Keratinocyte (primary cell): ENCODE measurements at regions not wholly inside any gene's neighbourhood (a gene's known extent, or its start where the extent isn't known, plus 50 kb on each side); places are given as distances from the start of the nearest gene placed in this dataset.
A peak's percentile ranks its signal among the peaks of the same experiment; 100 is the strongest.

Experiments
- DNase-seq: peaks from one replicate; pipeline ENCODE4 v3.0.0-alpha.2; 2011; ENCODE audit warnings: low read depth, missing footprints, low spot score
- FAIRE-seq: peaks from 2 replicates; lab custom pipeline; 2011; peaks lifted over from hg19 to GRCh38; lab: Jason Lieb, UNC
- H2AFZ ChIP-seq: 2 replicates; pipeline ENCODE4 v1.6.0; 2012; ENCODE audit warnings: low read length, control low read depth, inconsistent platforms; ENCODE audit not compliant: control insufficient read depth
- H3K27ac ChIP-seq: 2 replicates; pipeline ENCODE4 v1.5.1; 2011; ENCODE audit warnings: low read length; ENCODE audit not compliant: control insufficient read depth, insufficient read depth
- H3K27me3 ChIP-seq: 3 replicates; pipeline ENCODE4 v1.6.0; 2011; ENCODE audit warnings: low read length; ENCODE audit not compliant: control insufficient read depth, insufficient read depth; ENCODE audit errors: extremely low read depth
- H3K36me3 ChIP-seq, 2 experiments: 2 replicates in 1 of 2; 3 replicates in 1 of 2; pipeline ENCODE4 v1.5.1; 2011; ENCODE audit warnings: low read length in 2 of 2, mild to moderate bottlenecking in 1 of 2; ENCODE audit not compliant: control insufficient read depth in 2 of 2, insufficient read depth in 2 of 2; ENCODE audit errors: extremely low read depth in 1 of 2
- H3K4me1 ChIP-seq: 3 replicates; pipeline ENCODE4 v1.5.1; 2011; ENCODE audit warnings: low read length; ENCODE audit not compliant: control insufficient read depth, insufficient read depth; ENCODE audit errors: extremely low read depth
- H3K4me2 ChIP-seq: 3 replicates; pipeline ENCODE4 v1.6.0; 2011; ENCODE audit warnings: low read depth, low read length; ENCODE audit not compliant: control insufficient read depth, insufficient read depth; ENCODE audit errors: extremely low read depth
- H3K4me3 ChIP-seq, 3 experiments: fragments of 200-600 bp in 1 of 3; sonication (generic) in 1 of 3; 2 replicates in 2 of 3; 3 replicates in 1 of 3; pipeline ENCODE4 v1.5.1; 2011 to 2016; ENCODE audit warnings: low read length in 3 of 3, mild to moderate bottlenecking in 3 of 3, control low read depth in 2 of 3, inconsistent platforms in 1 of 3, low read depth in 1 of 3, mixed read lengths in 1 of 3, mixed run types in 1 of 3, moderate library complexity in 1 of 3; ENCODE audit not compliant: control insufficient read depth in 2 of 3, insufficient read depth in 2 of 3; ENCODE audit errors: extremely low read depth in 1 of 3
- H3K79me2 ChIP-seq: 2 replicates; pipeline ENCODE4 v1.6.0; 2012; ENCODE audit warnings: low read length; ENCODE audit not compliant: control insufficient read depth, insufficient read depth
- H3K9ac ChIP-seq: 3 replicates; pipeline ENCODE4 v1.6.0; 2011; ENCODE audit warnings: low read length; ENCODE audit not compliant: control insufficient read depth, insufficient read depth; ENCODE audit errors: extremely low read depth
- H3K9me1 ChIP-seq: 3 replicates; pipeline ENCODE4 v1.6.0; 2011; ENCODE audit warnings: low read length; ENCODE audit not compliant: control insufficient read depth, insufficient read depth; ENCODE audit errors: extremely low read depth
- H3K9me3 ChIP-seq: 2 replicates; pipeline ENCODE4 v1.5.1; 2012; ENCODE audit warnings: low read depth, low read length; ENCODE audit not compliant: control insufficient read depth
- H4K20me1 ChIP-seq: 3 replicates; pipeline ENCODE4 v1.6.0; 2011; ENCODE audit warnings: low read length; ENCODE audit not compliant: control insufficient read depth, insufficient read depth; ENCODE audit errors: extremely low read depth
- CTCF ChIP-seq, 3 experiments: IDR thresholded peaks in 1 of 3; conservative IDR thresholded peaks in 1 of 3; optimal IDR thresholded peaks in 1 of 3; 2 replicates in 2 of 3; 3 replicates in 1 of 3; pipeline versions ENCODE3 to v1.5.1; 2011; ENCODE audit warnings: low read length in 3 of 3, mild to moderate bottlenecking in 3 of 3, moderate library complexity in 2 of 3, control low read depth in 1 of 3, inconsistent platforms in 1 of 3; ENCODE audit not compliant: insufficient read depth in 2 of 3; ENCODE audit errors: extremely low read depth in 1 of 3
- EZH2 ChIP-seq: IDR thresholded peaks from one replicate; pipeline ENCODE4 v1.6.1; 2012; ENCODE audit warnings: inconsistent platforms, mild to moderate bottlenecking, low read length, moderate library complexity
- dilution Hi-C: fragments of 300-500 bp; cut with MboI; formaldehyde crosslinking; loops from one replicate; pipeline ENCODE4 v1.7.0; 2020; ENCODE audit warnings: low sequenced_read_pairs; ENCODE audit not compliant: extremely low pct_ligation_motif_present

- H3K9me3 ChIP-seq: no peaks in the 10 kb centered on the region
- H3K27ac ChIP-seq: no peak overlapping the region
- TF ChIP-seq EZH2 (no peak), CTCF (optimal IDR thresholded peaks at IDR 0.05 in 1 of 3, IDR thresholded peaks at IDR 0.05 in 1 of 3, conservative IDR thresholded peaks at IDR 0.05 in 1 of 3; ENCODE audit: extremely low read depth in 1 of 3, insufficient read depth in 2 of 3, low read length in 3 of 3) (no peak)
- no peaks in the 10 kb centered on the region for H3K79me2 ChIP-seq
- no peak overlapping the region for H2AFZ ChIP-seq
- H3K9me1 ChIP-seq: no peaks in the 10 kb centered on the region
- peaks cover 31% of the 10 kb centered on the region for H3K4me1 ChIP-seq
- peaks cover 2% of the 10 kb centered on the region for H3K27me3 ChIP-seq
- FAIRE-seq (no peak), DNase-seq (no peak)
- dilution Hi-C loops: no loop called here
- no peak overlapping the region for H3K4me2 ChIP-seq
- H4K20me1 ChIP-seq: no peaks in the 10 kb centered on the region
- H3K4me3 ChIP-seq: no peak overlapping the region
- H3K9ac ChIP-seq: no peak overlapping the region
- H3K36me3 ChIP-seq: no peaks in the 10 kb centered on the region
Observed at GRCh38 chr17:36879624-36880131, 57.6 kb upstream of the LHX1 start.

GRCh38 chr17:36880268-36880905 is 56.9 kb upstream of the LHX1 start:
- H3K9ac ChIP-seq: no peak overlapping the region
- H3K36me3 ChIP-seq: no peaks in the 10 kb centered on the region
- H3K9me3 ChIP-seq: no peaks in the 10 kb centered on the region
- no peaks in the 10 kb centered on the region for H4K20me1 ChIP-seq
- peaks cover 5% of the 10 kb centered on the region for H3K27me3 ChIP-seq
- H2AFZ ChIP-seq: no peak overlapping the region
- FAIRE-seq (no peak), DNase-seq (no peak)
- no peak for TF ChIP-seq CTCF (optimal IDR thresholded peaks at IDR 0.05 in 1 of 3, IDR thresholded peaks at IDR 0.05 in 1 of 3, conservative IDR thresholded peaks at IDR 0.05 in 1 of 3; ENCODE audit: extremely low read depth in 1 of 3, insufficient read depth in 2 of 3, low read length in 3 of 3)
- TF ChIP-seq EZH2: no peak
- no peaks in the 10 kb centered on the region for H3K9me1 ChIP-seq
- no peaks in the 10 kb centered on the region for H3K79me2 ChIP-seq
- peaks cover 31% of the 10 kb centered on the region for H3K4me1 ChIP-seq
- no peak overlapping the region for H3K4me2 ChIP-seq
- dilution Hi-C loops: no loop called here
- peak overlapping the region; percentile 34 for H3K27ac ChIP-seq
- H3K4me3 ChIP-seq: no peak overlapping the region
